Activated CD4-positive, alpha-beta T cell treated with anti-CD3 and anti-CD28 coated beads, Interleukin-2, amount 10 ng/mL, durations not matched to agents 24 days and 14 days (primary cell): ENCODE measurements at regions not wholly inside any gene's neighbourhood (a gene's known extent, or its start where the extent isn't known, plus 50 kb on each side); places are given as distances from the start of the nearest gene placed in this dataset.

Experiments
- DNase-seq: peaks from one replicate; pipeline ENCODE4 v3.0.0; 2022
- H3K27ac Mint-ChIP-seq: one replicate; pipeline ENCODE4 v1.8.0; 2022; ENCODE audit warnings: mild to moderate bottlenecking, mixed read lengths
- H3K27me3 Mint-ChIP-seq: one replicate; pipeline ENCODE4 v1.8.0; 2022; ENCODE audit warnings: mixed read lengths
- H3K36me3 Mint-ChIP-seq: one replicate; pipeline ENCODE4 v1.8.0; 2022; ENCODE audit warnings: low read depth, mild to moderate bottlenecking, mixed read lengths
- H3K4me1 Mint-ChIP-seq: one replicate; pipeline ENCODE4 v1.8.0; 2021; ENCODE audit warnings: mixed read lengths
- H3K4me3 Mint-ChIP-seq: one replicate; pipeline ENCODE4 v1.8.0; 2022; ENCODE audit warnings: mild to moderate bottlenecking, moderate library complexity, mixed read lengths
- H3K9me3 Mint-ChIP-seq: one replicate; pipeline ENCODE4 v1.8.0; 2021; ENCODE audit warnings: mixed read lengths
- intact Hi-C: fragments of 100-400 bp; cut with micrococcal nuclease; formaldehyde crosslinking; loops from one replicate; pipeline ENCODE4 v1.15.1; 2023

DNA sequence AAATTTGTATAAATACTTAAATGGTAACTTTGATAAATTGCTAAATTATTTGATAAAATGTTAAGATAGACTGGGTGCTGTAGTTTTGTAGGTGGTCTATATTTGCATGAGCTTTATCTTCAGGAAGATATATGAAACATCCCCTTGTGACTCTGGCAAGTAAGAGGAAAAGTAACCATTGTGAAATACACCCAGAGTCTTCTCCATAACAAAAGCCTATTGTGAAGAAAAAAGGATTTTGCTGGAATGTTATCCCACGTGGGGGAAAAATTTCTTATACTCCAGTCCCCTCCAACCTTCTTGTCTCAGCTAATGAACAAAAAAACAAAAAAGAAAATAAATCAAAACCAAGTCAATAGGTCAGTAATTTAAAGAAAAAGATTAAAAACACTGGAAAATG, 600.7 kb downstream of the HDGFL1 start:
- H3K4me1 Mint-ChIP-seq, result no peaks in the 10 kb centered on the region
- intact Hi-C loops, result no loop called here
- no peaks in the 10 kb centered on the region for H3K27me3 Mint-ChIP-seq
- no peaks in the 10 kb centered on the region for H3K36me3 Mint-ChIP-seq
- H3K9me3 Mint-ChIP-seq, result peaks cover 3% of the 10 kb centered on the region
- H3K27ac Mint-ChIP-seq, result no peak overlapping the region
- peak; percentile 6 for DNase-seq
- no peak overlapping the region for H3K4me3 Mint-ChIP-seq

DNA sequence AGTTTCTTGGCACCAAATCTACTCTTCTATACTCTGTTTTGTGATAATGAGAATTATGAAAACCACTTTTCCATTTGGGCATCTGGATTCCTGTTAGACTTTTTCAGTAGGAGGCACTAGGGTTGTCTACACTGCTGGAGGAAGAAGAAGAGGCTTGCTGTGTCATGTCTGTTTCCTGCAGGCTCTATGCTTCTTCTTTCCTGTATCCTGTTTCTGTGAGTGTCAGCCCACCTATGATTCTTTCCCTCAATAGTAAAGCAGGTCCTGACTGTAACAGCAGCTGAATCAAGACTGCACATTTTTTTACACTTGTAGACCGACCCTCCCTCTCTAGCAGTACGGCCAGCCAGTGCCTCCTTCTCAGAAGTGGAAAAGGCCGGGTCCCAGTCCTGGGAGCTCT, 603.9 kb downstream of the HDGFL1 start:
- no peaks in the 10 kb centered on the region for H3K4me1 Mint-ChIP-seq
- H3K27me3 Mint-ChIP-seq, result no peaks in the 10 kb centered on the region
- H3K27ac Mint-ChIP-seq, result no peak overlapping the region
- intact Hi-C loops, result no loop called here
- no peak for DNase-seq
- H3K4me3 Mint-ChIP-seq, result no peak overlapping the region
- no peaks in the 10 kb centered on the region for H3K36me3 Mint-ChIP-seq
- H3K9me3 Mint-ChIP-seq, result peaks cover 3% of the 10 kb centered on the region

DNA sequence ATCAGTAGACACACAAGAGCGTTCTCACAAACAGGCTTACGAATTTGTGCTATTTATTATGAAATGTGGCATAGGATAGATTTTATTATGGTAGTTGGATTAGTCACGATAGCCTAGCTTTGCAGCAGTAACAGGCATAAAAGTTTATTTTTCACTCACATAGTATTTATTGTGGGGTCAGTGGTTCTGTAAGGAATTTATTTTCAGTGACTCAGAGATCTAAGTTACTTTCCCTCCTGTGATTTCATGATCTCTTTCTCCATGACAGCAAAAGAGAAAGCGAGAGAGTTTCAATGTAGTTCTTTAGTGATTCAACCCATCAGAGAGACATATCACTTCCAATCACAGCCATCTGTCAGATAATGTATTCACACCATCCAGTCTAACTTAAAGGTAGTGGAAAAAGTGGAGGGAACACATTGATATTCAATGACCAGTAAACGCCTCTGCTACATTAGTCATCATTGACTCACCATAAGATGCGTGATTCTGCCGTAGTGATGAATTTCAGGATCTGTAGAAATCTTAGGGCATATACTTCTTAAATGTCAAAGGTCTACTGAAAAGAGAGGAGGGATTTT, 605.5 kb downstream of the HDGFL1 start:
- intact Hi-C loops, result no loop called here
- Mint-ChIP-seq H3K27me3 (no peaks in the 10 kb centered on the region), H3K9me3 (peaks cover 3% of the 10 kb centered on the region)

GRCh38 chr6:23175391-23175790, 606.0 kb downstream of the HDGFL1 start:
- peaks cover 3% of the 10 kb centered on the region for H3K9me3 Mint-ChIP-seq
- H3K27me3 Mint-ChIP-seq, result no peaks in the 10 kb centered on the region
- H3K36me3 Mint-ChIP-seq, result no peaks in the 10 kb centered on the region
- H3K27ac Mint-ChIP-seq, result peak overlapping the region; percentile 20
- no peak overlapping the region for H3K4me3 Mint-ChIP-seq
- no peaks in the 10 kb centered on the region for H3K4me1 Mint-ChIP-seq
- DNase-seq, result no peak
- intact Hi-C loops, result no loop called here

More for the DNA sequence above, 605.5 kb downstream of the HDGFL1 start:
- no peak for DNase-seq
- Mint-ChIP-seq H3K27ac (peak overlapping the region; percentile 20), H3K36me3 (no peaks in the 10 kb centered on the region), H3K4me3 (no peak overlapping the region), H3K4me1 (no peaks in the 10 kb centered on the region)

DNA sequence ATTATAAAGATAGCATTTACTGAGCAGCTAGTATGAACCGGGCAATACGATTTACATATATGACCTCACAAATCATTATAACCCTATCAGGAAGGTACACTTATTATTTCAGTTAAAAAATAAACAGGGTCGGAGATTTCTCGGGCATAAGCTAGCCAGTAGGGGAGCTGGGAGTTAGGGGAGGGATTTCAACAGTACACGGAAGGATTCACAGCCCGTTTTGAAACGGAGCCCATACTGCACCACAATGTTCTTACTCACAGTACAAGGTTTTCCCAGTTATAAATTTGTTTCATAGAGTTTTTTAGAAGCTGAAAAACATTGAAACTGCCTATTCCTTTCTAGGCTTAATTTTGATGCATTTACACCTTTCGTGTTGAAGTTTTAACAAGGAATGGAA, 607.1 kb downstream of the HDGFL1 start:
- H3K4me3 Mint-ChIP-seq, result no peak overlapping the region
- no peaks in the 10 kb centered on the region for H3K9me3 Mint-ChIP-seq
- no peak overlapping the region for H3K27ac Mint-ChIP-seq
- intact Hi-C loops, result no loop called here
- no peak for DNase-seq
- no peaks in the 10 kb centered on the region for H3K4me1 Mint-ChIP-seq
- no peaks in the 10 kb centered on the region for H3K27me3 Mint-ChIP-seq
- H3K36me3 Mint-ChIP-seq, result no peaks in the 10 kb centered on the region

DNA sequence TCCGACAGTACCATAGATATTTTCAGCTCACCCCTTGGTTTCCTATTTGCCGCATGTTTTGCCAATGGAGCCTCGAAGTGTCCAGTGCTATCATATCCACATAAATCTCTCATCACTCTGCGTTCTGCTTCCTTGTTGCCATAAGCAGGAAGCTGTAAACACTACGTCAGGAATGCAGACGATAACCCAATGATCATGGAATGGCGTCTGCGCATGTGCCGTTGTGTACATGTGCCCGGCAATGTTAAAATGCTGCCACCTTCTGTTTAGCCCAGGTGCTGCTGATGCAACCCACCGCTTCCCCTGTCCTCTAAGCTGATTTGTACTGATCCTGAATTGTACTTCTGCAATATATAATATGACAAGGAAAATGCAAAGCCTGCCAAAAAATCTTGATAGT, 607.5 kb downstream of the HDGFL1 start:
- no peak for DNase-seq
- Mint-ChIP-seq H3K27ac (no peak overlapping the region), H3K27me3 (no peaks in the 10 kb centered on the region), H3K9me3 (no peaks in the 10 kb centered on the region), H3K4me3 (no peak overlapping the region), H3K4me1 (no peaks in the 10 kb centered on the region), H3K36me3 (no peaks in the 10 kb centered on the region)
- intact Hi-C loops, result no loop called here

DNA sequence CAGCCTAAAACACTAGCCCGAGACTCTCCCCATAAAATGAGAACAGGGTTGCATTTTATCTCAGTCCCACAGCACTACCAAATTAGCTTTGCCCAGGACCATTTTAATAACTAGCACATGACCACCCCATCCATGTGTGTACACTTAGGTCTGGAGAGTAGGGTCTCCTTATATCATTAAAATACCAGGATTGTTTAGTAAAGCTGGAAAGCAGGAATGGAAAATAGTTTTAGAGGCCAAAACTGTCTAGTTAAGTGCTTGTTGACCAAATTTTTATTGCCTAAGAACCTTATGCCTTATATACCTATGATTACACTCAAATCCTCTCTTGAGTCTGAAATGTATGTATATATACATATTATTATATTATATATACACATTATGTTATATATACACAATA, 608.4 kb downstream of the HDGFL1 start:
- intact Hi-C loops, result no loop called here
- H3K9me3 Mint-ChIP-seq, result no peaks in the 10 kb centered on the region
- no peak for DNase-seq
- no peak overlapping the region for H3K27ac Mint-ChIP-seq
- H3K4me1 Mint-ChIP-seq, result no peaks in the 10 kb centered on the region
- H3K4me3 Mint-ChIP-seq, result no peak overlapping the region
- H3K36me3 Mint-ChIP-seq, result no peaks in the 10 kb centered on the region
- H3K27me3 Mint-ChIP-seq, result no peaks in the 10 kb centered on the region

DNA sequence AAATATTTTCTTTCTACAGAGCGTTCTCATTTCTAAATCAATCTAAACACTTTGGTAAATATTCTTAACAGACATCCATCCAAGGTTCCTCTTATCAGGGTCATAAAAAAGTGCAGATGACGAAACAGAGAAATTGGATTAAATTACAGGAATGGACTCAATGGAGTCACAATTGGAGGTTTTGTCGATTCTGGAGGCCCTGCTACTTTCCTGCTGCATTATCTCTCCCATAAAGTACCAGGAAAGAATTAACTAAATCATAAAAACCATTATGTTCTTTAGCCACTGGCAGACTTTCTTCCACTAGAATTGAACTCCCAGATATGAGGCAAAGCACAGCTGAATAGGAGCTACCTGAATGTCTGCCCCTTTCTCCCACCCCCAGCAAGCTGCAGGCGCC, 610.6 kb downstream of the HDGFL1 start:
- Mint-ChIP-seq H3K27me3 (no peaks in the 10 kb centered on the region), H3K27ac (no peak overlapping the region), H3K4me1 (no peaks in the 10 kb centered on the region), H3K36me3 (no peaks in the 10 kb centered on the region), H3K4me3 (no peak overlapping the region), H3K9me3 (no peaks in the 10 kb centered on the region)
- intact Hi-C loops, result no loop called here
- no peak for DNase-seq

DNA sequence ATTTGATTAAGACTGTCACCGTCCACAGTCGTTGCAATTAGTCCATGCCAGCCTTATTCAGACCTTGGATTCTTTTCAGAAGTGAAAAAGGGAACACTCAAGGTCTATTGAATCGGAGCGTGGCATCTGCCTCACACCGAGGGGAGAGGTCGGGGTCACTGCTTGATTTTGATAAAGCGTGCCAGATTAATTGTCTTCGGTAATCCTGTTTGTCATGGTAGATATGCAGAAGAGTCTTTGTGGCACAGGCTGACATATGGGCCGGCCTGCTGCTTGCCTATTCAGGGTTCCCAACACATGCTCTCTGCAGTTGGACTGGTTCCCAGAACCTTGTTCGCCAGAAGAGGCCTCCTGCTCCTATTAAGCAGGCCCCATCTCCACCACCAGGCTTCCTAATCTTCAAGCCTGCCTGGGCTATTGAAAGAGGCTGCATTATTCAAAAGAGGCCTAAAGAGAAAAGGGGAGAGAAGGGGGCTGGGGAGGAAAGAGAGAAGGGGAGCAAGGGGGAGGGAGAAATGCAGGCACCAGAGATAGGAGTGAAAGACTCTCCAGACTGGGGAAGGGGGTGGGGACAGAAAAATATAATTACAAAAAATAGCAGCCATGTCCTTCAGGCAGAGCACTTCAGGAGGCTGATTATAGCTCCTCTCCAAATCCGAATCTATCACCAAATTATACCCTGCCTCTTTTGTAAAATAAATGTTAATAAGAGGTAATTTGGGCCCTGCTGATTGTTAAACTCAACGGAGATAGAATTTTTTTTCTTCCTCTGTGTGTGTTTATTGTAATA, 611.3 kb downstream of the HDGFL1 start:
- Mint-ChIP-seq H3K27me3 (no peaks in the 10 kb centered on the region), H3K4me1 (no peaks in the 10 kb centered on the region), H3K4me3 (no peak overlapping the region), H3K9me3 (no peaks in the 10 kb centered on the region), H3K36me3 (no peaks in the 10 kb centered on the region), H3K27ac (no peak overlapping the region)
- DNase-seq, result no peak
- intact Hi-C loops, result no loop called here

GRCh38 chr6:23181356-23182110, 612.2 kb downstream of the HDGFL1 start:
- Mint-ChIP-seq H3K27me3 (no peaks in the 10 kb centered on the region), H3K36me3 (no peaks in the 10 kb centered on the region), H3K4me1 (no peaks in the 10 kb centered on the region), H3K4me3 (no peak overlapping the region), H3K27ac (no peak overlapping the region), H3K9me3 (no peaks in the 10 kb centered on the region)
- intact Hi-C loops, result no loop called here
- DNase-seq, result no peak

DNA sequence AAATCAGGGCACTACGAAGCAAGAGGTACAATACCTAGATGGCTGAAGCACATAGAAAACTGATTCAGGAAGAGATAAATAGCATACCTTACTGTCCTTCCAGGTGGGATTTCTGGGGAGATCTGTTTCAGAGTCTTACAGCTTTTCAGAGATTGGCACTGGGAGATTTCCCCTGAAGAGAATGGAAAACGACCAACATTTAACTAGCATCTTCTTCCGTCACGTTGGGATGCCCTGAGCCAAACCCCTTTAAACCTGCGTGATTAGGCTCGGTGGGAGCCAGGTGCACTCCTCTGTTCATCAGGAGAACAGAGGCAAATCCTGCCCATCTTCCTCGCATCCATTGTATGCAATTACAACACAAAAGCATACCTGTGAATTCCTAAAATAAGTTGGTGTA, 614.5 kb downstream of the HDGFL1 start:
- H3K27ac Mint-ChIP-seq, result no peak overlapping the region
- no peak for DNase-seq
- H3K36me3 Mint-ChIP-seq, result no peaks in the 10 kb centered on the region
- no peak overlapping the region for H3K4me3 Mint-ChIP-seq
- intact Hi-C loops, result no loop called here
- no peaks in the 10 kb centered on the region for H3K27me3 Mint-ChIP-seq
- no peaks in the 10 kb centered on the region for H3K4me1 Mint-ChIP-seq
- H3K9me3 Mint-ChIP-seq, result no peaks in the 10 kb centered on the region

- no peaks in the 10 kb centered on the region for H3K36me3 Mint-ChIP-seq
- no peaks in the 10 kb centered on the region for H3K4me1 Mint-ChIP-seq
- DNase-seq, result no peak
- no peak overlapping the region for H3K4me3 Mint-ChIP-seq
- intact Hi-C loops, result no loop called here
- H3K27ac Mint-ChIP-seq, result no peak overlapping the region
- H3K27me3 Mint-ChIP-seq, result no peaks in the 10 kb centered on the region
- no peaks in the 10 kb centered on the region for H3K9me3 Mint-ChIP-seq
Measured at GRCh38 chr6:23184351-23184750, 615.0 kb downstream of the HDGFL1 start.

- DNase-seq, result no peak
- intact Hi-C loops, result no loop called here
- Mint-ChIP-seq H3K4me1 (no peaks in the 10 kb centered on the region), H3K27me3 (no peaks in the 10 kb centered on the region), H3K9me3 (no peaks in the 10 kb centered on the region), H3K4me3 (no peak overlapping the region), H3K27ac (no peak overlapping the region), H3K36me3 (no peaks in the 10 kb centered on the region)
Measured at GRCh38 chr6:23195487-23195886, 626.1 kb downstream of the HDGFL1 start.

DNA sequence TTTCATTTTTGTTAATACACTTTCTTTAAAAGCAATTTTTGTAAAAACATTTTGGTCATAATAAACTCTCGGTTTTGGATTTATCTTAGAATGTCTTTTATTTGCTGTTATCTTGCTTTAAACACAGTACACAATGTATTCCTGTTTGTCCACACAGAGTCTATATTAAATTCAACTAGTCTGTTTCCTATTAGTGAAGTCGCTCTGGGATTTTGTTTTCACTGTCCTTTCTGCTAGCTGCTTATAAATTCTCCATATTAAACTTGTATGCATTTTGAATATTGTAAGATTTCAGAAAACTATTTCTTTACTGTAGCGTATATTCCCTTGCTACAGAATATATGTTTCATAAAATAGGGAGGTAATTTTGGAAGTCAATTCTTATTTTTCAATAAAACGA, 630.2 kb downstream of the HDGFL1 start:
- H3K4me1 Mint-ChIP-seq, result no peaks in the 10 kb centered on the region

More for the DNA sequence above, 630.2 kb downstream of the HDGFL1 start:
- DNase-seq, result no peak
- no peak overlapping the region for H3K27ac Mint-ChIP-seq
- H3K36me3 Mint-ChIP-seq, result no peaks in the 10 kb centered on the region
- no peak overlapping the region for H3K4me3 Mint-ChIP-seq
- H3K9me3 Mint-ChIP-seq, result no peaks in the 10 kb centered on the region
- intact Hi-C loops, result no loop called here
- H3K27me3 Mint-ChIP-seq, result no peaks in the 10 kb centered on the region
